ENCODE measurements at regions not wholly inside any gene's neighbourhood (a gene's known extent, or its start where the extent isn't known, plus 50 kb on each side); places are given as distances from the start of the nearest gene placed in this dataset.

DNA sequence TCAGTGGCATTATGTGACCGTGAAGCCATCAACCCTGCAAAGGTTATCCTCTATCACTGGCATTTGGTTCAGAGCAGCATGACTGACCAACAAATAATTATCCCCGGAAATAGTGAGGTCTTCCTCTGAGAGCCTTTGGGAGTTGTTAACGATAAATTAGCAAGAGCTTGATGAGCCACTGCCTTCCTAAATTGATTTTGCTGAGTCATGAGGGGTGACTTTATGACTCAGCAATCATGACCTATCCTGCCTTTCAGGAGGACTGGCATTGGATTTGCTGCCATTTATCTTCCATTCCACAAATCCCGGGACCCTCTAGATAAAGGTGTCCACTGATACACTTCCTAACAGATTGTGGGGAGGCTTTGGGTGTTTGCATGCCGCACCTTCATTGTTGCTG is 80.8 kb upstream of the MTNR1B start:
- TF ChIP-seq, protein P1, sequence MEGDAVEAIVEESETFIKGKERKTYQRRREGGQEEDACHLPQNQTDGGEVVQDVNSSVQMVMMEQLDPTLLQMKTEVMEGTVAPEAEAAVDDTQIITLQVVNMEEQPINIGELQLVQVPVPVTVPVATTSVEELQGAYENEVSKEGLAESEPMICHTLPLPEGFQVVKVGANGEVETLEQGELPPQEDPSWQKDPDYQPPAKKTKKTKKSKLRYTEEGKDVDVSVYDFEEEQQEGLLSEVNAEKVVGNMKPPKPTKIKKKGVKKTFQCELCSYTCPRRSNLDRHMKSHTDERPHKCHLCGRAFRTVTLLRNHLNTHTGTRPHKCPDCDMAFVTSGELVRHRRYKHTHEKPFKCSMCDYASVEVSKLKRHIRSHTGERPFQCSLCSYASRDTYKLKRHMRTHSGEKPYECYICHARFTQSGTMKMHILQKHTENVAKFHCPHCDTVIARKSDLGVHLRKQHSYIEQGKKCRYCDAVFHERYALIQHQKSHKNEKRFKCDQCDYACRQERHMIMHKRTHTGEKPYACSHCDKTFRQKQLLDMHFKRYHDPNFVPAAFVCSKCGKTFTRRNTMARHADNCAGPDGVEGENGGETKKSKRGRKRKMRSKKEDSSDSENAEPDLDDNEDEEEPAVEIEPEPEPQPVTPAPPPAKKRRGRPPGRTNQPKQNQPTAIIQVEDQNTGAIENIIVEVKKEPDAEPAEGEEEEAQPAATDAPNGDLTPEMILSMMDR (conservative IDR thresholded peaks at IDR 0.05 in 1 of 2, IDR thresholded peaks at IDR 0.05 in 1 of 2; ENCODE audit: low read depth in 1 of 2, low read length in 2 of 2) = no peak
- no peak for TF ChIP-seq EZH2 (IDR thresholded peaks at IDR 0.05; ENCODE audit: low read length, missing control alignments)
